ENCODE measurements at regions not wholly inside any gene's neighbourhood (a gene's known extent, or its start where the extent isn't known, plus 50 kb on each side); places are given as distances from the start of the nearest gene placed in this dataset.

GRCh38 chr20:41910558-41910957 lies 292.4 kb upstream of the CHD6 start:
- TF ChIP-seq, protein P1, sequence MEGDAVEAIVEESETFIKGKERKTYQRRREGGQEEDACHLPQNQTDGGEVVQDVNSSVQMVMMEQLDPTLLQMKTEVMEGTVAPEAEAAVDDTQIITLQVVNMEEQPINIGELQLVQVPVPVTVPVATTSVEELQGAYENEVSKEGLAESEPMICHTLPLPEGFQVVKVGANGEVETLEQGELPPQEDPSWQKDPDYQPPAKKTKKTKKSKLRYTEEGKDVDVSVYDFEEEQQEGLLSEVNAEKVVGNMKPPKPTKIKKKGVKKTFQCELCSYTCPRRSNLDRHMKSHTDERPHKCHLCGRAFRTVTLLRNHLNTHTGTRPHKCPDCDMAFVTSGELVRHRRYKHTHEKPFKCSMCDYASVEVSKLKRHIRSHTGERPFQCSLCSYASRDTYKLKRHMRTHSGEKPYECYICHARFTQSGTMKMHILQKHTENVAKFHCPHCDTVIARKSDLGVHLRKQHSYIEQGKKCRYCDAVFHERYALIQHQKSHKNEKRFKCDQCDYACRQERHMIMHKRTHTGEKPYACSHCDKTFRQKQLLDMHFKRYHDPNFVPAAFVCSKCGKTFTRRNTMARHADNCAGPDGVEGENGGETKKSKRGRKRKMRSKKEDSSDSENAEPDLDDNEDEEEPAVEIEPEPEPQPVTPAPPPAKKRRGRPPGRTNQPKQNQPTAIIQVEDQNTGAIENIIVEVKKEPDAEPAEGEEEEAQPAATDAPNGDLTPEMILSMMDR (IDR thresholded peaks at IDR 0.05): no peak
- no peak for TF ChIP-seq POLR2AphosphoS5 (IDR thresholded peaks at IDR 0.05; ENCODE audit: insufficient read depth in 1 of 2, low read depth in 1 of 2)

Measured in vagina (tissue), 2 donors.